Limb (tissue), 2 donors: ENCODE measurements at regions not wholly inside any gene's neighbourhood (a gene's known extent, or its start where the extent isn't known, plus 50 kb on each side); places are given as distances from the start of the nearest gene placed in this dataset.
A peak's percentile ranks its signal among the peaks of the same experiment; 100 is the strongest.
"Not testable (repeated sequence)": the region's sequence is repeated elsewhere in the genome, so short reads cannot be mapped to it uniquely, and the experiment has no call there.

ENCODE experiments used
- DNase-seq, 2 donors: peaks; one replicate each; pipeline ENCODE4 v3.0.0-alpha.2; 2016; ENCODE audit errors: extremely low spot score in 2 of 2

DNA sequence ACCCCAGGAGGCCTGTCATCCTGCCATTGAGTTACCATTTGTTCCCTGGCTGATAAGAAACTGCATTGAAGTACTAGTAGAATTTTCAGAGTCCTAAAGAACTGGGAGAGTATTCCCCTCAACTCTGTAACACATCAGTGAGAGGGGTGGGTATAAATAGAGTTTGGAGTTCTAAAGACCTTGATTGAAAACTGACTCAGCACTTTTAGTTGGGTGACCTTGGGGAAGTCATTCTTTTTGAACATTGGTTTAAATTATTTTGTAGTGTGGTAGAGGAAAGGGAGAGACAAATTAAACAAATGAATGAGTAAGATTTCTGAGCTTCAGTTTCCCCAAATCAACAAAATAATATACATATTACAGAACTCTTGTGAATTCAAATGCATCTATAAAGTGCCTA lies 344.5 kb upstream of the THBS1 start:
- DNase-seq: no peak

GRCh38 chr15:39238443-39238842 lies 342.4 kb upstream of the THBS1 start:
- DNase-seq: no peak

- no peak for DNase-seq
Observed at GRCh38 chr15:39239562-39239961, 341.3 kb upstream of the THBS1 start.

DNA sequence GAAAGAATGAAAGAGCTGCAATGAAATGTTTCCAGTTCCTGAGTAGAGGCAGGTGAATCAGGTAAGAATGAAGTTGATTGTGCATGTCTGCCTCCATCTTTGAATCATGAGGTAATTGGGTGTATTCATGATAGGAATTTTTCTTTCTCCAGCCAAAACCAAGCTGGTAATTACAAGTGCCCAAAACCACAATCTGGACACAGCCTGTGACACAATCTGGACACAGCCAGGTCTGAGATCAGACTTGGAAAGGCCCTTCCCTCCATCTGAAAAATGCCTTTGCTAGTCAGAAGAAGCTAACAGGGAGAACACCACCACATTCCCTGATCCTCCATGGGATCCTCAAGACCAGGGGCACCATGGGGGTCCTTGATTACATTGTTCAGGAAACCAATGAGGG lies 338.5 kb upstream of the THBS1 start:
- DNase-seq: no peak

DNA sequence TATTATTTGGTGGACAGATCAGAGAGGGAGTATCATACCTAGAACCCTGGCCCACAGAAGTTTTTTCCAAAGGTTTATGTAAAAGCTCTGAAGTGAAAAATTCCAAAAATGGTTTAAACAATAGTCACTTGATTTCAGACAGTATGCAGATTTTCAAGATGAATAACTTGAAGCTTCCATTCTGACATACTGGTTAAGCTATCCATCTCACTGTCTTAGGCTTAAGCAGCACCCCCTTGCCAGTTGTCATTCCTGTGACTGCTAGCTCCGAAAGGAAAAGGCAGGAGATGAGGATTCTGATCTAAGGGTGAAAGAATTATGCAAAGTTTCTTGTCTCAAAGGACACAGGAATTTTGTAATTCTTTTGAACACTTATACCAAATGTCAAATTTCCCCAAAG lies 337.5 kb upstream of the THBS1 start:
- DNase-seq: no peak

DNA sequence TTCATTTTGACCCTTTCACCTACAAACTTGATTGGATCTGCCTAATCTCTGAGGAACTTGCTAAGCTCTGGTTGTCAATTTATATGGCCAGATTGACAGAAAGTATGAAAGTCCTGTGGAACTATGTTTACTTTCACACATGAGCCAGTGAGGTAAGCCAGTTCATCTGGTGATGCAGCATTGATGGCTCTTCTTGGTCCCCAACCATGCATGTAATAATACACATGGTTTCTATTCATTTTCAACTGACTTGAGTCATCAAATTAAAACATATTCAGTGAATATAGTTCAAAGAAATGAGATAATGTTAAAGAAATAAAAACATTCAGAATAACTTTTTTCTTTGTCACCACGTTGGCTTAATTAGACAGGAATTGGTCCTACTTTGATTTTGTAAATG lies 336.1 kb upstream of the THBS1 start:
- DNase-seq: no peak

DNA sequence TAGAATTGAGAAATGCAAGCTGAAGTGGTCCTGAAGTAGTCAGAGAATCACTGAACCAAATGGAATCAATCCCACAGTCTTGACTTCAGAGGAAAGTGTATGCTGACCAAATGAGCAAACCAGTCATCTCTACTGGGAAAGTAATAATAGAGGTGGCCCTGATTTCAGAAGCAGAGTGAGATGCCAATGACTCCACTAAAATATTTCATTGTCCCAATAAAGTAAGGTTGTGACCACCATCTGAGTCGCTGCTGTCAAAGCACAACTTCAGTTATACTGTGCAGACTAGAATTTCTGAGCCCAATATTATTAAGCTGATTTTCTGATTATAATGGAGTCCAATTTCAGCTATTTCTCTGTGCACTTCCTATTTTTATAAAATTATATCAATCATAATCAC lies 334.4 kb upstream of the THBS1 start:
- no peak for DNase-seq

DNA sequence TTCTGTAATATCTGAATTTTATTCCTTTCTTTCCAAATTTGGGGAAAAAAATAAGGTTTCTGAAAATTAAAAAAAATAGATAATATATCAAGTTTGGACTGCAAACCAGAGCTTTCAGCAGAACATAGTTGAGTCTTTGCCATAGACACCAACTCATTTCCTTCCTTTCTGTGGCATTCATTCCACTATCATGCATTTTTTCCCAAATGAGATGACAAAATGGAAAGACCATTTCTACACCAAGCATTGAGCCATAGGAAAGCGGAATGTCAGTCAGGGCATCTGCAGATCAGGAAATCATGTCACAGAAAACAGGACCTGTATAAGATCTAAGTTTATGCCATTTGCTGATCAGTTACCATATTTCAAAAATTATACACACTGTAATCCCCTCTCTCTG lies 333.3 kb upstream of the THBS1 start:
- no peak for DNase-seq

GRCh38 chr15:39248204-39248603 lies 332.7 kb upstream of the THBS1 start:
- no peak for DNase-seq

GRCh38 chr15:39250001-39250400 lies 330.9 kb upstream of the THBS1 start:
- no peak for DNase-seq

- DNase-seq: no peak
Observed at GRCh38 chr15:39250460-39251186, 330.3 kb upstream of the THBS1 start.

- no peak for DNase-seq
Observed at GRCh38 chr15:39251413-39252133, 329.3 kb upstream of the THBS1 start.

DNA sequence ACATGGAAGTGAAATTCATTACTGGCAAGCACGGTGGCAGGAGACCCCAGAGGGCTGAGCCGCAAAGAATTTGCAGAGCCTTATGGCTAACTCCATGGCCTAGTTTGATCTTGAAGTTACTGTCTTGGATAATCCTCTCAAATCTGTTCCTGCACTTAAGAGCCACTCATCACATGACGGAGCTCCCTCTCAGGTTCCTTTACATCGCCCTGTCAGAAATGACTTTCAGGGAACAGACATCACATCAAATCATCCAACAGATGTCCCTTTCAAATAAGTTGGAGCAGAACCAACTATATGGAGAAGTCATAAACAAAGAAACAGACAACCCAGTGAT lies 328.8 kb upstream of the THBS1 start:
- DNase-seq: peak in 1 of 2 donors; percentile 29

GRCh38 chr15:39253552-39253951 lies 327.3 kb upstream of the THBS1 start:
- no peak for DNase-seq

DNA sequence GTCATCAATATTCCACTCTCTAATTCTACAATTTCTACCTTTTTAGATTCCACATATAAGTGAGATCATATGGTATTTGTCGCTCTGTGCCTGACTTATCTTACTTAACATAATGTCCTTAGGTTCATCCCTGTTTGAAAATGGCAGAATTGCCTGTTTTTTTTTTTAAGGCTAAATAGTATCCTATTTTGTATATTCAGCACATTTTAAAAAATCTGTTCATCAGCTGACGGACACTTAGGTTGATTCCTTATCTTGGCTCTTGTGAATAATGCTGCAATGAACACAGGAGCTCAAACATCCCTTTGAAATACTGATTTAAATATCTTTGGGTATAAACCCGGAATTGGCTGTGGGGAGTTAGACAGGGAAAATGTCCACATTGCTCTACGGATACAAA lies 326.7 kb upstream of the THBS1 start:
- DNase-seq: no peak

DNA sequence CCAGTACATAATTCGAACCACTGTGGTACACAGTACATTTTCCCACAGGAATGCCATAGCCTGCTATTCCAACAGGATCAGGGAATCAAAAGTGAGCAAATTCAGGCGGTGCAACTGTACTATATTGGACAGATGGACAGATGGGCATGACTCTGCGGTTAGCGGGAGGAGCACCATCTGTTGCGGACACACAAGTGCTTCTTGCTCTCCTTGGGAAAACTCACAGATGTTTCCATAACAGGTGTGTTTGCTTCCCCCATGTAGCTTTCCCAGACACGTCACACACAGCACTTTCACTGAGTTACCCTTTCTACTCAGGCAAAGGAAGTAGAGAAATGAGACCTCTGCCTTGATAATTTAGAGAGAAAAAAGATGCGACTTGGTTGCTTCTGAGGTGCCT lies 325.1 kb upstream of the THBS1 start:
- peak in 1 of 2 donors; percentile 53 for DNase-seq

GRCh38 chr15:39260391-39260790 lies 320.5 kb upstream of the THBS1 start:
- DNase-seq: no peak

DNA sequence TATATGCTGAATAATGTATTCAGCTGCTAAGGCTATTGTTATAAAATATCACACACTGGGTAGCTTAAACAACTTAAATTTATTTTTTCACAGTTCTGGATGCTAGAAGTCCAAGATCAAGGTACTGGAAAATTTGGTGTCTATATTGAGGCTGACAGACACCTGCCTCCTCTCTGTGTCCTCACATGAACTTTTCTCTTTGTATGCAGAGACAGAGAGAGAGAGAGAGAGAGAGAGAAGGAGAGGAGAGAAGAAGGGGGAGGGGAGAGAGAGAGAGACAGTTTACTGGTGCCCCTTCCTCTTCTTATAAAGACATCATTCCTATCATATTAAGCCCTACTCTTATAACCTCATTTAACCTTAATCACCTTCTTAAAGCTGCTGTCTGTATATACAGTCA lies 320.1 kb upstream of the THBS1 start:
- DNase-seq: no peak

DNA sequence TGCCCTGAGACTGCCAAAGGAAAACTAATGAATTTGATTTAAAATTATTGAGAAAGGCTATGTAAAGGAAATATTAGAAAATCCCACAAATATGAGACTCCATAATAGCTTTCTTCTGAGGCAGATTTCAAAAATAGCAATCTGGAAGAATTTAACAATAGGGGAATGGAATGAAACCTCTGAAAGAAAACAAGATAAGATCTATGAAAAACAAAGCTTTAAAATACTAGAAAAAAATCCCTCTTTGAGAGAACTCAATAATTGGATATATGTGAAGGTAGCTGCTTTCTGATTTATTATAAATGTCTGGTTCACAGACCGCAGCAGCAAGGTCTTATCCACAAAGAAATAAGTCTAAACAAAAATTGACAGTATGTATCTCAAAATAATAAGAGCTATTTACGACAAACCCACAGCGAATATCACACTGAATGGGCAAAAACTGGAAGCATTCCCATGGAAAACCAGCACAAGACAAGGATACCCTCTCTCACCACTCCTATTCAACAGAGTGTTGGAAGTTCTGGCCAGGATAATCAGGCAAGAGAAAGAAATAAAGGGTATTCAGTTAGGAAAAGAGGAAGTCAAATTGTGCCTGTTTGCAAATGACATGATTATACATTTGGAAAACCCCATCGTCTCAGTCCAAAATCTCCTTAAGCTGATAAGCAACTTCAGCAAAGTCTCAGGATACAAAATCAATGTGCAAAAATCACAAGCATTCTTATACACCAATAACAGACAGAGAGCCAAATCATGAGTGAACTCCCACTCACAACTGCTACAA lies 319.3 kb upstream of the THBS1 start:
- DNase-seq: not testable (repeated sequence)

GRCh38 chr15:39262995-39263772 lies 317.7 kb upstream of the THBS1 start:
- not testable (repeated sequence) for DNase-seq

GRCh38 chr15:39265261-39265660 lies 315.6 kb upstream of the THBS1 start:
- no peak for DNase-seq

DNA sequence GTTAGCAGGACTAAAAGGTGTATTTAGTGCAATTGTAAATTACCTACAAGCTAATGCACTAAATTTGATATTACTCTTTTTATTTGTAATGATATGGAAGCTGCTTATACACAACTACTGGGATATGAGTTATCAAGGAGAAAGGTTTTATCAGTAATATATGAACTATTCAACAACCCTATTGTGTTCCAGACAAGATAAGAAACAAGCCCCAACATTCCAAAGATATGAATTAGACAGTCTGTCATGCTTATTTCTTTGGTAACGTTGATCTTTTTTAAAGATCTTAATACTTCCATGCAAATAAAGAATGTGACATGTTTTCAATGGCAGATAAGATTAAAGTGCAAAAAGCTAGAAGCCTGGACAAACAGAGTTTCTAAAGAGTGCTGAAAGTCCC lies 314.0 kb upstream of the THBS1 start:
- no peak for DNase-seq
